Fibroblast of lung (primary cell): ENCODE measurements at regions not wholly inside any gene's neighbourhood (a gene's known extent, or its start where the extent isn't known, plus 50 kb on each side); places are given as distances from the start of the nearest gene placed in this dataset.

Experiments
- DNase-seq, 2 donors: peaks; one replicate each; pipeline versions ENCODE4 v3.0.0 to v3.0.0-alpha.2; 2010; ENCODE audit warnings: low read depth in 2 of 2
- H2AFZ ChIP-seq: 2 replicates; pipeline ENCODE4 v1.5.1; 2012; ENCODE audit warnings: low read length, control low read depth, inconsistent platforms
- H3K27ac ChIP-seq: 2 replicates; pipeline ENCODE4 v1.5.1; 2011; ENCODE audit warnings: low read length, control low read depth; ENCODE audit not compliant: insufficient read depth
- H3K27me3 ChIP-seq: 2 replicates; pipeline ENCODE4 v1.5.1; 2011; ENCODE audit warnings: mild to moderate bottlenecking, low read length; ENCODE audit not compliant: control insufficient read depth, insufficient read depth
- H3K36me3 ChIP-seq: 2 replicates; pipeline ENCODE4 v1.5.1; 2011; ENCODE audit warnings: low read length; ENCODE audit not compliant: control insufficient read depth, insufficient read depth
- H3K4me1 ChIP-seq: 2 replicates; pipeline ENCODE4 v1.5.1; 2011; ENCODE audit warnings: low read length; ENCODE audit not compliant: control insufficient read depth, insufficient read depth; ENCODE audit errors: extremely low read depth
- H3K4me2 ChIP-seq: 2 replicates; pipeline ENCODE4 v1.5.1; 2011; ENCODE audit warnings: low read length, control low read depth; ENCODE audit not compliant: insufficient read depth; ENCODE audit errors: extremely low read depth
- H3K4me3 ChIP-seq, 4 experiments: fragments of 200-600 bp in 1 of 4; sonication (generic) in 1 of 4; replicated peaks in 1 of 4; 2 replicates each; pipeline ENCODE4 v1.5.1; 2011 to 2016; ENCODE audit warnings: low read length in 4 of 4, low read depth in 3 of 4, mild to moderate bottlenecking in 3 of 4, control low read depth in 2 of 4, inconsistent platforms in 1 of 4, mixed read lengths in 1 of 4; ENCODE audit not compliant: insufficient read depth in 1 of 4; ENCODE audit errors: control extremely low read depth in 1 of 4
- H3K79me2 ChIP-seq: 2 replicates; pipeline ENCODE4 v1.5.1; 2012; ENCODE audit warnings: mild to moderate bottlenecking, low read length, inconsistent platforms; ENCODE audit not compliant: control insufficient read depth, insufficient read depth
- H3K9ac ChIP-seq: 2 replicates; pipeline ENCODE4 v1.5.1; 2011; ENCODE audit warnings: mild to moderate bottlenecking, low read length, control low read depth; ENCODE audit not compliant: insufficient read depth
- H3K9me3 ChIP-seq: 2 replicates; pipeline ENCODE4 v1.5.1; 2012; ENCODE audit warnings: low read depth, low read length; ENCODE audit not compliant: control insufficient read depth, insufficient read depth
- H4K20me1 ChIP-seq: 2 replicates; pipeline ENCODE4 v1.5.1; 2011; ENCODE audit warnings: low read length; ENCODE audit not compliant: control insufficient read depth, insufficient read depth; ENCODE audit errors: extremely low read depth
- EZH2 ChIP-seq: IDR thresholded peaks from 2 replicates; pipeline ENCODE4 v1.5.1; 2012; ENCODE audit warnings: low read length, control low read depth, mild to moderate bottlenecking; ENCODE audit errors: missing control alignments
- TF ChIP-seq, protein P1 (sequence below), 2 donors: IDR thresholded peaks in 1 of 2; conservative IDR thresholded peaks in 1 of 2; 1 replicate in 1 of 2; 2 replicates in 1 of 2; pipeline ENCODE4 v1.5.1; 2011 to 2012; ENCODE audit warnings: low read length in 2 of 2, control low read depth in 1 of 2, inconsistent platforms in 1 of 2, low read depth in 1 of 2, mild to moderate bottlenecking in 1 of 2

DNA sequence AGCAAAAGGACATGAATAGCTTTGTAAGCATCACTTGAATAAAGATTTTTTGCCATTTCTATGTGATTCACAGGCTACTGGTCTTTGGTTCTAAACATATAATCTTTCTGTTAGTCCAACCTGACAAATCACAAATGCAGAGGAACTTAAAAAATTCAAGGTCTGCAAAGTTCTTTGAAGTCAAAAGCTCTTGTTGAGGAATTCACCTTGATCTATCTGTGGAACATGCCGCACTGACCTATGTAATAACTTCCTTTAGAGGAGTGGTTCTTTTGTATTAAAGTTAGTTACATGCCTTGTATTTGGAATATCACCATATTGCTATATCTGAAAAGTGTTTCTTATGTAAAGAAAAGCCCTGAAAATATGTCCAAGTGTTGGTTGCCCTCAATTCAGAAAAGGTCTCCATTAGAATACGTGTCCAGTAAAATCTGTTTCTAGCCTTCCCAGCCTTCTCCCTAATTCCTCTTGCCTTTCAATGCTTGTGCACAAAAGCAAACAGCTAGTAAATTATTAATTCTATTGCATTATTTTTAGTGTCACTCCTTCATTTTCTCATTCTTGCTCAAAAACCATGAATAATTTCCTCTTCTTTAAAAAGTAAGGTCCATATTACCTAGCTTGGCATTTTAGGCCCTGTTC is 1192.8 kb downstream of the FLRT2 start:
- H3K4me3 ChIP-seq: no peak overlapping the region
- no peaks in the 10 kb centered on the region for H3K36me3 ChIP-seq
- no peak overlapping the region for H3K4me2 ChIP-seq
- H3K27ac ChIP-seq: no peak overlapping the region
- no peak for DNase-seq
- H3K4me1 ChIP-seq: no peaks in the 10 kb centered on the region
- H4K20me1 ChIP-seq: no peaks in the 10 kb centered on the region
- H2AFZ ChIP-seq: no peak overlapping the region
- H3K27me3 ChIP-seq: no peaks in the 10 kb centered on the region
- H3K79me2 ChIP-seq: no peaks in the 10 kb centered on the region
- H3K9me3 ChIP-seq: no peaks in the 10 kb centered on the region
- TF ChIP-seq, protein P1, sequence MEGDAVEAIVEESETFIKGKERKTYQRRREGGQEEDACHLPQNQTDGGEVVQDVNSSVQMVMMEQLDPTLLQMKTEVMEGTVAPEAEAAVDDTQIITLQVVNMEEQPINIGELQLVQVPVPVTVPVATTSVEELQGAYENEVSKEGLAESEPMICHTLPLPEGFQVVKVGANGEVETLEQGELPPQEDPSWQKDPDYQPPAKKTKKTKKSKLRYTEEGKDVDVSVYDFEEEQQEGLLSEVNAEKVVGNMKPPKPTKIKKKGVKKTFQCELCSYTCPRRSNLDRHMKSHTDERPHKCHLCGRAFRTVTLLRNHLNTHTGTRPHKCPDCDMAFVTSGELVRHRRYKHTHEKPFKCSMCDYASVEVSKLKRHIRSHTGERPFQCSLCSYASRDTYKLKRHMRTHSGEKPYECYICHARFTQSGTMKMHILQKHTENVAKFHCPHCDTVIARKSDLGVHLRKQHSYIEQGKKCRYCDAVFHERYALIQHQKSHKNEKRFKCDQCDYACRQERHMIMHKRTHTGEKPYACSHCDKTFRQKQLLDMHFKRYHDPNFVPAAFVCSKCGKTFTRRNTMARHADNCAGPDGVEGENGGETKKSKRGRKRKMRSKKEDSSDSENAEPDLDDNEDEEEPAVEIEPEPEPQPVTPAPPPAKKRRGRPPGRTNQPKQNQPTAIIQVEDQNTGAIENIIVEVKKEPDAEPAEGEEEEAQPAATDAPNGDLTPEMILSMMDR (conservative IDR thresholded peaks at IDR 0.05 in 1 of 2, IDR thresholded peaks at IDR 0.05 in 1 of 2; ENCODE audit: low read depth in 1 of 2, low read length in 2 of 2): no peak
- TF ChIP-seq EZH2: no peak
- no peak overlapping the region for H3K9ac ChIP-seq

DNA sequence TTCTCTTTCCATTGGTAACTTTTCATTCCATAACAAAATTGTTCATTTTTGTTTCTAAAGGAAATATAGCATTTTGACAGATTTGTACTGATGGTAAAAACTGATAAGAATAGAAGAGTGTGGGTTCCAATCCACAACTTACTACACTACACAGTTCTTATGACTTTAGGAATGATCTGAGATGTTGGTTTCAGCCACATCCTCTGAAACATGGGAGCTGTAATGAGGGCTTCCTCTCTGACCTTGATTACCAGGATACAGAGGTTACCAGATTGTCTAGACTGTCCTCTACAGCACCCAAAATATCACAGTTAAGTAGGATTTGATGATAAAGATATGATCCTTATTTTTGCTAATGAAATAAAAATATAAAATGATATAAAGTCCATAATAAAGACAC is 1184.6 kb downstream of the FLRT2 start:
- Histone ChIP-seq H3K4me2 (no peak overlapping the region), H3K79me2 (no peaks in the 10 kb centered on the region), H3K36me3 (no peaks in the 10 kb centered on the region), H3K9me3 (no peaks in the 10 kb centered on the region), H3K4me1 (no peaks in the 10 kb centered on the region), H2AFZ (no peak overlapping the region), H4K20me1 (no peaks in the 10 kb centered on the region), H3K4me3 (no peak overlapping the region), H3K27me3 (no peaks in the 10 kb centered on the region), H3K27ac (no peak overlapping the region), H3K9ac (no peak overlapping the region)
- no peak for DNase-seq
- TF ChIP-seq, protein P1 (conservative IDR thresholded peaks at IDR 0.05 in 1 of 2, IDR thresholded peaks at IDR 0.05 in 1 of 2; ENCODE audit: low read depth in 1 of 2, low read length in 2 of 2): no peak
- no peak for TF ChIP-seq EZH2

DNA sequence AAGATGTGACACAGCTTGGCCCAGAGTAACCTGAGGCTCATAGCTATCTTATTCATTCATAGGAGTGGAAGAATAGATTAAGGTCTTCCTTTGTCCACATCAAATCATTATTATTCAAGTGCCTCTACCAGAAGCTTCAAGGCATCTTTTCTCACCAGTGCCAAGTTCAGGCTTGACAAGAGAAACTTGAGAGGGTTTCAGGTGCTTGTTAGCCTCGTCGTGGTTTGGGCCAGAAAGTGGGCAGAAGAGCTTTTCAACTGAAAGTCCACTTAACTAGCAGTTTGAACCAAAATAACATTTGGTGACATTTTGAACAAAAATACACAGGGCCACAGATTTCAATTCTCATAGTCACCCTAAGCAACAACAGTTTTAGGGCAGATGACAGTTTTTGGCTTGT is 1184.2 kb downstream of the FLRT2 start:
- Histone ChIP-seq H3K36me3 (no peaks in the 10 kb centered on the region), H3K9ac (no peak overlapping the region), H3K4me2 (no peak overlapping the region), H2AFZ (no peak overlapping the region), H3K4me1 (no peaks in the 10 kb centered on the region), H3K79me2 (no peaks in the 10 kb centered on the region), H3K9me3 (no peaks in the 10 kb centered on the region), H3K4me3 (no peak overlapping the region), H3K27ac (no peak overlapping the region), H3K27me3 (no peaks in the 10 kb centered on the region), H4K20me1 (no peaks in the 10 kb centered on the region)
- TF ChIP-seq, protein P1 (conservative IDR thresholded peaks at IDR 0.05 in 1 of 2, IDR thresholded peaks at IDR 0.05 in 1 of 2; ENCODE audit: low read depth in 1 of 2, low read length in 2 of 2): no peak
- TF ChIP-seq EZH2: no peak
- no peak for DNase-seq
